Subcutaneous abdominal adipose tissue (tissue), 5 donors: ENCODE measurements at regions not wholly inside any gene's neighbourhood (a gene's known extent, or its start where the extent isn't known, plus 50 kb on each side); places are given as distances from the start of the nearest gene placed in this dataset.

ENCODE experiments used
- H3K27ac ChIP-seq: one replicate; pipeline ENCODE4 v1.7.0; 2013; ENCODE audit warnings: low read depth, mild to moderate bottlenecking, inconsistent platforms, low read length, moderate library complexity
- H3K27me3 ChIP-seq, 5 donors: one replicate each; pipeline ENCODE4 v1.7.0; 2013; ENCODE audit warnings: low read length in 5 of 5, inconsistent platforms in 1 of 5; ENCODE audit not compliant: control insufficient read depth in 5 of 5, insufficient read depth in 4 of 5
- H3K36me3 ChIP-seq, 5 donors: one replicate each; pipeline ENCODE4 v1.7.0; 2013; ENCODE audit warnings: low read length in 5 of 5; ENCODE audit not compliant: control insufficient read depth in 5 of 5, insufficient read depth in 5 of 5
- H3K4me1 ChIP-seq, 5 donors: one replicate each; pipeline ENCODE4 v1.7.0; 2013; ENCODE audit warnings: low read length in 5 of 5, mild to moderate bottlenecking in 3 of 5, moderate library complexity in 1 of 5; ENCODE audit not compliant: control insufficient read depth in 5 of 5, insufficient read depth in 5 of 5
- H3K4me3 ChIP-seq, 5 donors: one replicate each; pipeline ENCODE4 v1.7.0; 2013; ENCODE audit warnings: low read length in 5 of 5, low read depth in 1 of 5
- H3K9ac ChIP-seq, 5 donors: one replicate each; pipeline ENCODE4 v1.7.0; 2013; ENCODE audit warnings: low read length in 5 of 5, mild to moderate bottlenecking in 4 of 5, moderate library complexity in 3 of 5
- H3K9me3 ChIP-seq, 5 donors: one replicate each; pipeline ENCODE4 v1.7.0; 2013; ENCODE audit warnings: low read length in 5 of 5; ENCODE audit not compliant: control insufficient read depth in 5 of 5
- donor health status: healthy.
- donor health status: healthy.
- donor health status: healthy.
- donor health status: healthy.
- donor health status: healthy.

GRCh38 chr5:108672639-108673038 lies 75.1 kb upstream of the FER start:
- Histone ChIP-seq H3K9me3 (no peaks in the 10 kb centered on the region), H3K4me1 (no peaks in the 10 kb centered on the region), H3K36me3 (no peaks in the 10 kb centered on the region), H3K9ac (no peak overlapping the region), H3K27ac (no peak overlapping the region), H3K27me3 (no peaks in the 10 kb centered on the region), H3K4me3 (no peak overlapping the region)

- Histone ChIP-seq H3K4me1 (no peaks in the 10 kb centered on the region), H3K36me3 (no peaks in the 10 kb centered on the region), H3K27ac (no peak overlapping the region), H3K9me3 (no peaks in the 10 kb centered on the region), H3K9ac (no peak overlapping the region), H3K27me3 (no peaks in the 10 kb centered on the region), H3K4me3 (no peak overlapping the region)
These were observed 77.0 kb upstream of the FER start for GRCh38 chr5:108670591-108671289.

- Histone ChIP-seq H3K9me3 (no peaks in the 10 kb centered on the region), H3K9ac (no peak overlapping the region)
These were observed 78.2 kb upstream of the FER start for GRCh38 chr5:108669462-108669861.

GRCh38 chr5:108661590-108662219 lies 86.0 kb upstream of the FER start:
- Histone ChIP-seq H3K9me3 (no peaks in the 10 kb centered on the region), H3K36me3 (no peaks in the 10 kb centered on the region), H3K27me3 (no peaks in the 10 kb centered on the region), H3K27ac (no peak overlapping the region), H3K4me1 (no peaks in the 10 kb centered on the region), H3K4me3 (no peak overlapping the region), H3K9ac (no peak overlapping the region)

More at GRCh38 chr5:108669462-108669861, 78.2 kb upstream of the FER start:
- H3K36me3 ChIP-seq, result no peaks in the 10 kb centered on the region
- no peak overlapping the region for H3K27ac ChIP-seq
- H3K4me3 ChIP-seq, result no peak overlapping the region
- no peaks in the 10 kb centered on the region for H3K27me3 ChIP-seq
- H3K4me1 ChIP-seq, result no peaks in the 10 kb centered on the region

- Histone ChIP-seq H3K27ac (no peak overlapping the region), H3K4me1 (peaks cover 0 to 3% (median 0%) of the 10 kb centered on the region in 5 donors), H3K4me3 (no peak overlapping the region), H3K9me3 (no peaks in the 10 kb centered on the region), H3K9ac (no peak overlapping the region), H3K27me3 (no peaks in the 10 kb centered on the region), H3K36me3 (no peaks in the 10 kb centered on the region)
These were observed 86.7 kb upstream of the FER start for GRCh38 chr5:108661024-108661423.

GRCh38 chr5:108660291-108660690 lies 87.4 kb upstream of the FER start:
- H3K9me3 ChIP-seq, result no peaks in the 10 kb centered on the region
- no peak overlapping the region for H3K27ac ChIP-seq
- peaks cover 0 to 3% (median 0%) of the 10 kb centered on the region in 5 donors for H3K4me1 ChIP-seq
- no peak overlapping the region for H3K9ac ChIP-seq
- H3K4me3 ChIP-seq, result no peak overlapping the region
- H3K36me3 ChIP-seq, result no peaks in the 10 kb centered on the region
- H3K27me3 ChIP-seq, result no peaks in the 10 kb centered on the region

- no peak overlapping the region for H3K4me3 ChIP-seq
These were observed 88.2 kb upstream of the FER start for GRCh38 chr5:108659531-108659930.

GRCh38 chr5:108655750-108656450 lies 91.8 kb upstream of the FER start:
- peaks cover 0 to 3% (median 0%) of the 10 kb centered on the region in 5 donors for H3K4me1 ChIP-seq
- no peak overlapping the region for H3K4me3 ChIP-seq
- no peaks in the 10 kb centered on the region for H3K9me3 ChIP-seq
- no peak overlapping the region for H3K27ac ChIP-seq
- H3K9ac ChIP-seq, result no peak overlapping the region
- H3K27me3 ChIP-seq, result no peaks in the 10 kb centered on the region
- H3K36me3 ChIP-seq, result no peaks in the 10 kb centered on the region

More at GRCh38 chr5:108659531-108659930, 88.2 kb upstream of the FER start:
- Histone ChIP-seq H3K27ac (no peak overlapping the region), H3K36me3 (no peaks in the 10 kb centered on the region), H3K27me3 (no peaks in the 10 kb centered on the region), H3K9ac (no peak overlapping the region), H3K9me3 (no peaks in the 10 kb centered on the region), H3K4me1 (peaks cover 0 to 3% (median 0%) of the 10 kb centered on the region in 5 donors)

- Histone ChIP-seq H3K9me3 (no peaks in the 10 kb centered on the region), H3K36me3 (no peaks in the 10 kb centered on the region), H3K27me3 (no peaks in the 10 kb centered on the region), H3K27ac (no peak overlapping the region), H3K4me1 (peaks cover 0 to 3% (median 0%) of the 10 kb centered on the region in 5 donors), H3K9ac (no peak overlapping the region), H3K4me3 (no peak overlapping the region)
These were observed 93.6 kb upstream of the FER start for GRCh38 chr5:108654051-108654450.

- no peak overlapping the region for H3K27ac ChIP-seq
- H3K9me3 ChIP-seq, result no peaks in the 10 kb centered on the region
- no peak overlapping the region for H3K4me3 ChIP-seq
- no peaks in the 10 kb centered on the region for H3K36me3 ChIP-seq
- no peak overlapping the region for H3K9ac ChIP-seq
- H3K4me1 ChIP-seq, result peaks cover 0 to 3% (median 0%) of the 10 kb centered on the region in 5 donors
- H3K27me3 ChIP-seq, result no peaks in the 10 kb centered on the region
These were observed 94.5 kb upstream of the FER start for GRCh38 chr5:108653201-108653600.
